ENCODE measurements at regions not wholly inside any gene's neighbourhood (a gene's known extent, or its start where the extent isn't known, plus 50 kb on each side); places are given as distances from the start of the nearest gene placed in this dataset.

DNA sequence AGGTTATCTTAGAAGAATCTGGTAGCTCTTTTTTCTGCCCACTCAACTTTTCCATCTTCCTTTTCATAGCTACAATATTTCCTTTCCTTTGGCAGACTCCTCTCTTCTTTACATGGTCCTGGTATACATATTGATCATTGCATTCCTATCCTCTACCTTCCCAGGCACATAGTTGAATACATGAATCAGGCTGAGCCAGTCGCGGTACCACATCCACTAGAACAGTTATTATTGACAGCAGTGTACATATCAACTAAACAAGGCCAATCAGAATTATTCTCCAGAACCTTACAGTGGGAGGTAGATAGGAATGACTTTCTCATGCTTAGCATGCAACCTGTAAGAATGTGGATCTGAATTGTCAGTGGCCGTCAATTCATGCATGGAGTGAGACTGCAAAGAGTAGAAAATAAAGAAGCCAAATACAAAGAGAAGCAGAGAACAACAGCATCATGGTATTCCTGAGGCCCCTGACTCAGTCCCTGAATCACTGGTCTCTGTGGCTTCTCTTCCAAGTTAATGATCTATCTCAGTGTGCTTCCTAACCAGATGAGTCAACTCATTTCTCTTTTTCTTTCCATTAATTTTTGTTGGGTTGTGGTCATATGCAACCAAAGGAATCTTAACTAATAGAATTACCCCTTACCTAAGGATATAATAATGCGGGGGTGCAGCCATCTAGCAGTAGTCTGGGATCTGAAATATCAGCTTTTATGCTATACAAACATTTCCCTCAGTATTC is 60.9 kb upstream of the DCBLD2 start:
- no peaks in the 10 kb centered on the region for H3K27me3 Mint-ChIP-seq (ENCODE audit: low read depth)
- H2BK5ac ChIP-seq (ENCODE audit: insufficient read length, low read length): no peak overlapping the region
- no peak overlapping the region for H3K18ac ChIP-seq (ENCODE audit: insufficient read length, low read depth, low read length)
- no CpG with 5 or more reads among the region's 4 CpGs for WGBS (ENCODE audit: extremely low coverage, insufficient read length, low lambda C conversion rate)
- no peak overlapping the region for H2BK120ac ChIP-seq (ENCODE audit: low read depth, low read length, poor library complexity, severe bottlenecking)
- H3K14ac ChIP-seq (ENCODE audit: insufficient read depth, low read length): no peak overlapping the region
- H3K79me2 ChIP-seq (ENCODE audit: insufficient read depth, low read length): no peaks in the 10 kb centered on the region
- H3K27me3 ChIP-seq (ENCODE audit: insufficient read depth, low read length): no peaks in the 10 kb centered on the region
- H3K4ac ChIP-seq (ENCODE audit: low read depth, low read length): no peak overlapping the region
- H2AK5ac ChIP-seq (ENCODE audit: insufficient read length, low read length): no peak overlapping the region
- no peak overlapping the region for H3K27ac ChIP-seq (ENCODE audit: insufficient read length, low read depth, low read length)
- no peak overlapping the region for H3K9ac ChIP-seq (ENCODE audit: extremely low read depth, insufficient read length, low read length)
- no peak overlapping the region for H2AFZ ChIP-seq (ENCODE audit: low read length)
- H3K23me2 ChIP-seq (ENCODE audit: insufficient read length, low read depth, low read length, poor library complexity, severe bottlenecking): no peaks in the 10 kb centered on the region
- no peaks in the 10 kb centered on the region for H3K36me3 Mint-ChIP-seq (ENCODE audit: insufficient read depth in 1 of 3, low read depth in 3 of 3)
- H4K91ac ChIP-seq (ENCODE audit: insufficient read length, low read depth, low read length): no peak overlapping the region
- H4K8ac ChIP-seq (replicated peaks; ENCODE audit: insufficient read length, low read depth, low read length): no peak overlapping the region
- no peaks in the 10 kb centered on the region for H3K9me3 Mint-ChIP-seq
- H3K27ac Mint-ChIP-seq: no peak overlapping the region
- H3K9me3 ChIP-seq (ENCODE audit: control insufficient read depth, low read depth, low read length): no peaks in the 10 kb centered on the region
- no peak overlapping the region for H3K4me3 Mint-ChIP-seq
- H2BK20ac ChIP-seq (ENCODE audit: low read depth, low read length, poor library complexity, severe bottlenecking): no peak overlapping the region
- H2BK12ac ChIP-seq (ENCODE audit: insufficient read length, low read depth, low read length): no peak overlapping the region
- H3T11ph ChIP-seq (ENCODE audit: low read length): no peak overlapping the region
- H2BK15ac ChIP-seq (ENCODE audit: low read depth, low read length): no peak overlapping the region
- H3K56ac ChIP-seq (ENCODE audit: insufficient read length, low read depth, low read length): no peak overlapping the region
- TF ChIP-seq, protein P1, sequence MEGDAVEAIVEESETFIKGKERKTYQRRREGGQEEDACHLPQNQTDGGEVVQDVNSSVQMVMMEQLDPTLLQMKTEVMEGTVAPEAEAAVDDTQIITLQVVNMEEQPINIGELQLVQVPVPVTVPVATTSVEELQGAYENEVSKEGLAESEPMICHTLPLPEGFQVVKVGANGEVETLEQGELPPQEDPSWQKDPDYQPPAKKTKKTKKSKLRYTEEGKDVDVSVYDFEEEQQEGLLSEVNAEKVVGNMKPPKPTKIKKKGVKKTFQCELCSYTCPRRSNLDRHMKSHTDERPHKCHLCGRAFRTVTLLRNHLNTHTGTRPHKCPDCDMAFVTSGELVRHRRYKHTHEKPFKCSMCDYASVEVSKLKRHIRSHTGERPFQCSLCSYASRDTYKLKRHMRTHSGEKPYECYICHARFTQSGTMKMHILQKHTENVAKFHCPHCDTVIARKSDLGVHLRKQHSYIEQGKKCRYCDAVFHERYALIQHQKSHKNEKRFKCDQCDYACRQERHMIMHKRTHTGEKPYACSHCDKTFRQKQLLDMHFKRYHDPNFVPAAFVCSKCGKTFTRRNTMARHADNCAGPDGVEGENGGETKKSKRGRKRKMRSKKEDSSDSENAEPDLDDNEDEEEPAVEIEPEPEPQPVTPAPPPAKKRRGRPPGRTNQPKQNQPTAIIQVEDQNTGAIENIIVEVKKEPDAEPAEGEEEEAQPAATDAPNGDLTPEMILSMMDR (conservative IDR thresholded peaks at IDR 0.05): no peak
- no peaks in the 10 kb centered on the region for H3K4me1 ChIP-seq (ENCODE audit: insufficient read depth, low read length)
- no peaks in the 10 kb centered on the region for H3K4me1 Mint-ChIP-seq
- H3K79me1 ChIP-seq (ENCODE audit: insufficient read depth, low read depth, low read length, poor library complexity, severe bottlenecking): no peaks in the 10 kb centered on the region
- no peaks in the 10 kb centered on the region for H4K20me1 ChIP-seq (ENCODE audit: control insufficient read depth, insufficient read depth, insufficient read length)
- H4K5ac ChIP-seq (ENCODE audit: insufficient read length, low read depth, low read length): no peak overlapping the region
- no peak overlapping the region for H3K23ac ChIP-seq (ENCODE audit: insufficient read length, low read depth, low read length)
- DNase-seq: no peak
- no peak overlapping the region for H3K4me2 ChIP-seq (ENCODE audit: insufficient read depth, insufficient read length, low read length)
